ENCODE measurements at regions not wholly inside any gene's neighbourhood (a gene's known extent, or its start where the extent isn't known, plus 50 kb on each side); places are given as distances from the start of the nearest gene placed in this dataset.

DNA sequence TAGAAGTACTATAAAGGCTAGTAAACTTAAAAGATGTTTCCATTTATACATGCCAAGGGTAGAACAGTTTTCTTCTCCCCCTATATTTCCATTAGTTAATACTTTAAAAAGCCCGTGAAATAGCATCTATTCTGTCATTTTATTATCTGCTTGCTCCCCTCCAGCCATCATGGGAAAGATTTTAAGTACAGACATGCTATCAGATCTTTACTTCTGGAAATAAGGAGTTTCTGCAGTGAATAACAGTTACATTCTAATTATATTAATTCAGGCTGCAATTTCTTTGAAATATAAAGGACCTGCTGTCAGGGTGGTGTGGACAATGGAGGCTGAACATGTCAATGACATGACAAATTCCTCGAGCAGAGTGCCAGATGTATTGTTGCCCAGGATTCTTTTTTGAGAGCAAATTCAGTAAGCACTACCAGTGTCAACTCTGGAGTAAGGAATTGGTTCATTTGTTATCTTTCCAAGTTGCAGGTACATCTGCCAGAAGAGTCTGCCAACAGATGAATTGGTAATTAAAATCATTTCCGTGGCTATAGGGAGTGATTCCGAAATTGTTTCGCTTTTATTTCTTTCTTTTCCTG is 151.3 kb downstream of the BTG1 start:
- TF ChIP-seq, protein P1, sequence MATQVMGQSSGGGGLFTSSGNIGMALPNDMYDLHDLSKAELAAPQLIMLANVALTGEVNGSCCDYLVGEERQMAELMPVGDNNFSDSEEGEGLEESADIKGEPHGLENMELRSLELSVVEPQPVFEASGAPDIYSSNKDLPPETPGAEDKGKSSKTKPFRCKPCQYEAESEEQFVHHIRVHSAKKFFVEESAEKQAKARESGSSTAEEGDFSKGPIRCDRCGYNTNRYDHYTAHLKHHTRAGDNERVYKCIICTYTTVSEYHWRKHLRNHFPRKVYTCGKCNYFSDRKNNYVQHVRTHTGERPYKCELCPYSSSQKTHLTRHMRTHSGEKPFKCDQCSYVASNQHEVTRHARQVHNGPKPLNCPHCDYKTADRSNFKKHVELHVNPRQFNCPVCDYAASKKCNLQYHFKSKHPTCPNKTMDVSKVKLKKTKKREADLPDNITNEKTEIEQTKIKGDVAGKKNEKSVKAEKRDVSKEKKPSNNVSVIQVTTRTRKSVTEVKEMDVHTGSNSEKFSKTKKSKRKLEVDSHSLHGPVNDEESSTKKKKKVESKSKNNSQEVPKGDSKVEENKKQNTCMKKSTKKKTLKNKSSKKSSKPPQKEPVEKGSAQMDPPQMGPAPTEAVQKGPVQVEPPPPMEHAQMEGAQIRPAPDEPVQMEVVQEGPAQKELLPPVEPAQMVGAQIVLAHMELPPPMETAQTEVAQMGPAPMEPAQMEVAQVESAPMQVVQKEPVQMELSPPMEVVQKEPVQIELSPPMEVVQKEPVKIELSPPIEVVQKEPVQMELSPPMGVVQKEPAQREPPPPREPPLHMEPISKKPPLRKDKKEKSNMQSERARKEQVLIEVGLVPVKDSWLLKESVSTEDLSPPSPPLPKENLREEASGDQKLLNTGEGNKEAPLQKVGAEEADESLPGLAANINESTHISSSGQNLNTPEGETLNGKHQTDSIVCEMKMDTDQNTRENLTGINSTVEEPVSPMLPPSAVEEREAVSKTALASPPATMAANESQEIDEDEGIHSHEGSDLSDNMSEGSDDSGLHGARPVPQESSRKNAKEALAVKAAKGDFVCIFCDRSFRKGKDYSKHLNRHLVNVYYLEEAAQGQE (IDR thresholded peaks at IDR 0.05; ENCODE audit: insufficient replicate concordance, low read depth): no peak
- TF ChIP-seq POLR2AphosphoS5 (IDR thresholded peaks at IDR 0.05; ENCODE audit: low read depth): no peak
- no peak for TF ChIP-seq GABPA (IDR thresholded peaks at IDR 0.05; ENCODE audit: low read depth)
- TF ChIP-seq, protein P2, sequence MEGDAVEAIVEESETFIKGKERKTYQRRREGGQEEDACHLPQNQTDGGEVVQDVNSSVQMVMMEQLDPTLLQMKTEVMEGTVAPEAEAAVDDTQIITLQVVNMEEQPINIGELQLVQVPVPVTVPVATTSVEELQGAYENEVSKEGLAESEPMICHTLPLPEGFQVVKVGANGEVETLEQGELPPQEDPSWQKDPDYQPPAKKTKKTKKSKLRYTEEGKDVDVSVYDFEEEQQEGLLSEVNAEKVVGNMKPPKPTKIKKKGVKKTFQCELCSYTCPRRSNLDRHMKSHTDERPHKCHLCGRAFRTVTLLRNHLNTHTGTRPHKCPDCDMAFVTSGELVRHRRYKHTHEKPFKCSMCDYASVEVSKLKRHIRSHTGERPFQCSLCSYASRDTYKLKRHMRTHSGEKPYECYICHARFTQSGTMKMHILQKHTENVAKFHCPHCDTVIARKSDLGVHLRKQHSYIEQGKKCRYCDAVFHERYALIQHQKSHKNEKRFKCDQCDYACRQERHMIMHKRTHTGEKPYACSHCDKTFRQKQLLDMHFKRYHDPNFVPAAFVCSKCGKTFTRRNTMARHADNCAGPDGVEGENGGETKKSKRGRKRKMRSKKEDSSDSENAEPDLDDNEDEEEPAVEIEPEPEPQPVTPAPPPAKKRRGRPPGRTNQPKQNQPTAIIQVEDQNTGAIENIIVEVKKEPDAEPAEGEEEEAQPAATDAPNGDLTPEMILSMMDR (IDR thresholded peaks at IDR 0.05; ENCODE audit: insufficient read depth, low read length): no peak
- TF ChIP-seq SPI1 (IDR thresholded peaks at IDR 0.05; ENCODE audit: borderline replicate concordance, low read depth): no peak
- no peaks in the 10 kb centered on the region for H3K27me3 ChIP-seq (ENCODE audit: insufficient read depth, poor library complexity, severe bottlenecking)
- no peak overlapping the region for H3K4me3 ChIP-seq (replicated peaks; ENCODE audit: insufficient read depth, low read length)
- no peak overlapping the region for H3K27ac ChIP-seq (replicated peaks)
- no peak for DNase-seq (ENCODE audit: low read depth in 1 of 2, low spot score in 1 of 2)

DNA sequence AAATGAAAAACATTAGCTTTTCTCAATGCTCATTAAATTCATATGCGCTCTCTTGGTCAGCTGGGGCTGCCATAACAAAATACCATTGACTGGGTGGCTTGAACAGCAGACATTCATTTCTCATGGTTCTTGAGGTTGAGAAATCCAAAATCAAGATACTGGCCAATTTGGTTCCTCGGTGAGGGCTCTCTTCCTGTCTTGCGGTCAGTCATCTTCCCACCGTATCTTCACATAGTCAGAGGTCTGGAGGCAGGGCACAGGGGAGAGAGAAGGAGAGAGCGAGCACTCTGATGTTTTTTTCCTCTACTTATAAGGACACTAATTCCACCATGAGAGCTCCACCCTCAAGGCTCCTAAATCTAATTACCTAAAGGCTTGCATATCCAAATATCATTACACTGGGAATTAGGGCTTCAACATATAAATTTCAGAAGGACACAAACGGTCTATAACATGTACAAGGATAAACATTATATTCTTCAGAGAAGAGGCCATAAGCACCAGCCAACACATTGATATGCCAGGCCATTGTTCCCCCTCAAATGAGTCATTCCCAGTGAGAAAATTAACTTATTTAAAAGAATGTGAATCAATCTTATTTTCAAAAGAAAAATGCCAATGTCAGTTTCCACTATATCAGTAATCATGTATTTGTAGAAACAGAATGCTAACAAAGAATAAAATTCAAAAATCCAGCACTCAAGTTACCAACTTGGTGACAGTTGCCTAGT is 152.2 kb downstream of the BTG1 start:
- TF ChIP-seq GABPA (IDR thresholded peaks at IDR 0.05; ENCODE audit: low read depth) (no peak), POLR2AphosphoS5 (IDR thresholded peaks at IDR 0.05; ENCODE audit: low read depth) (no peak), SPI1 (IDR thresholded peaks at IDR 0.05; ENCODE audit: borderline replicate concordance, low read depth) (no peak)
- TF ChIP-seq, protein P1 (IDR thresholded peaks at IDR 0.05; ENCODE audit: insufficient replicate concordance, low read depth): no peak
- TF ChIP-seq, protein P2 (IDR thresholded peaks at IDR 0.05; ENCODE audit: insufficient read depth, low read length): no peak
- Histone ChIP-seq H3K27ac (replicated peaks) (no peak overlapping the region), H3K4me3 (replicated peaks; ENCODE audit: insufficient read depth, low read length) (no peak overlapping the region), H3K27me3 (ENCODE audit: insufficient read depth, poor library complexity, severe bottlenecking) (no peaks in the 10 kb centered on the region)
- no peak for DNase-seq (ENCODE audit: low read depth in 1 of 2, low spot score in 1 of 2)

DNA sequence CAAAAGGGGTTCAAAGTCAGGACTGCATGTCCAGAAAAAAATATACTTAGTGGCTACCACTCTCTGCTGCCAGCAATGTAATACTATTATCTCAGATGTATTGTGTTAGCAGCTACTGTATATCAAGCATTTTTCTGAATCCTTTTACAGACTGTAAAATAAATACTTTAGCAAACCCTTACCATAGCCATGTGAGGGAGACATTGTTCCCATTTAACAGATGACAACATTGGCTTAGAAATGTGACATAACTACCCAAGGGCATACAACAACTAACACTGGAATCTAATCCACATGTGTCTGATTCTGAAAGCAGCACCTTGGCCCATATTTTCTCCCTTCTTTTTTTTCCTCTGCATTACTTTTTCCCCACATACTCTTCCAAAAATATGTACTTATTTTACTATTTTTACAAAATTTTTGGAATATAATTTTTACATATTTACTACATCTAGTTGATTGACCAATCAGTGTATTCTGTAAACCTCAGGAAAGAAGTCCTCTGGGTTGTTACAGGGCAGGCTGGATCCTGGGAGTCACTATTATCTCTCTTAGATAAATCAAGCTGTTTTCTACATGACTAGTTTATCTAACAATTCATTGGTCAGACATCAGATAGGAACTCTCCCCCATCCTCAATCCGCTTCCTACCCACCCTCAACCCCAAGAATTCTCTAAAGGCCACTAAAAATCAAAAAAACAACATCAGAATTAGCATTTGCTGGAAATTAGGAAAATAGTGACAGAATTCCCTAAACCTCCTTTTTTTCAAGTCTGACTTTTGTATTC is 154.1 kb downstream of the BTG1 start:
- H3K27ac ChIP-seq (replicated peaks): no peak overlapping the region
- no peak for DNase-seq (ENCODE audit: low read depth in 1 of 2, low spot score in 1 of 2)

More for the DNA sequence above, 154.1 kb downstream of the BTG1 start:
- TF ChIP-seq GABPA (IDR thresholded peaks at IDR 0.05; ENCODE audit: low read depth) (no peak), POLR2AphosphoS5 (IDR thresholded peaks at IDR 0.05; ENCODE audit: low read depth) (no peak), SPI1 (IDR thresholded peaks at IDR 0.05; ENCODE audit: borderline replicate concordance, low read depth) (no peak)
- TF ChIP-seq, protein P2 (IDR thresholded peaks at IDR 0.05; ENCODE audit: insufficient read depth, low read length): no peak
- TF ChIP-seq, protein P1 (IDR thresholded peaks at IDR 0.05; ENCODE audit: insufficient replicate concordance, low read depth): no peak
- Histone ChIP-seq H3K4me3 (replicated peaks; ENCODE audit: insufficient read depth, low read length) (no peak overlapping the region), H3K27me3 (ENCODE audit: insufficient read depth, poor library complexity, severe bottlenecking) (no peaks in the 10 kb centered on the region)
